Hematopoietic multipotent progenitor cell (in vitro differentiated cells): ENCODE measurements at regions not wholly inside any gene's neighbourhood (a gene's known extent, or its start where the extent isn't known, plus 50 kb on each side); places are given as distances from the start of the nearest gene placed in this dataset.

Source experiments
- DNase-seq, 3 donors: peaks; one replicate each; pipeline ENCODE4 v3.0.0-alpha.2; 2011 to 2015; ENCODE audit warnings: low read depth in 2 of 3, low spot score in 2 of 3

- DNase-seq, result no peak
Observed at GRCh38 chr12:94722664-94723063, 72.3 kb upstream of the TMCC3 start.

- DNase-seq, result no peak
Observed at GRCh38 chr12:94721173-94721572, 70.8 kb upstream of the TMCC3 start.

DNA sequence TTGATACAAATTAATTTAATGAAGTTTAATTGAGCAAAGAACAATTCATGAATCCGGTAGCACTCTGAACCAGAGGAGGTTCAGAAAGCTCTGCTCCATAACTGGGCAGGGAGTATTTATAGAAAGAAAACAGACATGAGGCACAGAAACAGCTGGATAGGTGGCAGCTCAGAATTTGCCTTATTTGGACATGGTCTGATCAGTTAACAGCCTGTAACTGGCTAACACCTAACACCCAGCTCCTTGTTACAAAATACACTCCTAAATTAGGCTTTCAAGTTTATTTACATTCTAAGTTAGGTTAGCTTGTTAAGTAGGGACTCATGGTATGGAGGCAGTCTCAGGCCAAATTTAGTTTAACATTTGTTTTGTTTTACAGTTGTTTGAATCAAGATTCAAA is 67.8 kb upstream of the TMCC3 start:
- no peak for DNase-seq

GRCh38 chr12:94717656-94718055 is 67.3 kb upstream of the TMCC3 start:
- no peak for DNase-seq

DNA sequence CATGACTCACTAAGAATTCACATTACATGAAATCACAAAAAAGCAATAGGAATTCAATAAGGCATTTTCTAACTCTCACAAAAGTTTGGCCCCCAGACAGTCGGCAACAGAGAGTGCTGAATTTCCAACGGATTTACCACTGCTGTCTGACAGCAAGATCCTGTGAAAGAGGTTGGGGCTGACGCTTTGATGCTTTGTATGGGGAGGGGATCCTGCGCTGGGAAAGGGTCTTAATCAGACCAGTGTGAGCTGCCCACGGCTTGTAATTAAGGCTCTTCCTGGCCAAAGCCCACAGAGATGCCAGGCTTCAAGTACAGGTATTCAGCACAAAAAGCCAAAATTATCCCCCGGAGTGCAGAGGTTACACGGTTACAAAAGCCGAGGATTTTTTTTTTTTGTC is 66.8 kb upstream of the TMCC3 start:
- DNase-seq, result no peak

- DNase-seq, result no peak
Observed at GRCh38 chr12:94716339-94716738, 66.0 kb upstream of the TMCC3 start.

DNA sequence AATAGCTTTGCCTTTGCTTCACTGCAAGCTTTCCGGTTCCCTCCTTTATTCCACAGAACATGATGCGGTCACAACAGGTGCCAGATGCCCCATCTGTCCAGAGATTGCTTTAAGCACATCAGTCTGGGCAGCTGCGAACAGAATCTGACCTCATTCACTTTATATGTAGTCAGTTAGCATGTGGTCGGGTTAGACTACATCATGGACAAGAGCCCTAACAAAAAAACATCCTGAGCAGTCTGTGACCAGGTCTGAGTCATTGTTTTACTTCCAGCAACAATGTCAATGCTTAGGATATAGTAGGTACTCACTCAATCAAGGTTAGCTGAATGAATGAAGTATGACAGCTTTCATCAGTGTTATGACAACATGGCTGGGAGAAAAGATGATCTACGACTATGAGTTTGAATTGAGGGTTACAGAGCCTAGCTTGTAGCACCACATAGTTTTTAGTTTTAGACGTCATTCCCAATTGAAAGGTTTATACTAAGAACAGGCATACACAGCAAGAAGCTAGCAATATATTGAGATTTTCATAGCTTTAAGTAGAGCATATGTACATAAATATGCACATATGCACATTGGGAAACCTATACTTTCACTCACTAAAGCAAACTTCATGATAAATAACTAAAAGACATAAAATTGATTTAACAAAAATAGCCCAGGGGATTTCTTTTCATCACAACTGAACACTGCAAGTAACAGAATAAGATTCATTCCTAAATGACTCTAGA is 64.2 kb upstream of the TMCC3 start:
- DNase-seq, result no peak

GRCh38 chr12:94712815-94713515 is 62.6 kb upstream of the TMCC3 start:
- no peak for DNase-seq

DNA sequence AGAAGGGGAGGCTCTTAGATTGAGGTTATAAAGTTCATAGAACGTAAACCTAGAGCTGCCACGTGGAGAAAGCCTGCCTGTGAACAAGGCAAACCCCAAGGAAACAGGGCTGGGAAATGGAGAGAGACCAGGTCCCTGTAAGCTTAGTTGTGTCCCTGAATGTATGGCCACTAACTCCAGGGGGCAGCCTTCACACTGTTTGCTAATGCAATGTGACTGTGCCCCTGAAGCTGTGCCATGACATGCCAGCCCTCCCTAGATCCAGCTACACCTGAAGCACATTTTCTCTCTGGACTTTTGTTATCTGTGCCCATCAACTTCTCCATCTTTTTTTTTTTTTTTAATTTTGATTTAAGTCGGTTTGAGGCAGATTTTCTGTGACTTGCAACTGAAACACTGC is 60.6 kb upstream of the TMCC3 start:
- DNase-seq, result peak in 2 of 3 donors; percentile 23 to 62

- DNase-seq, result no peak
Observed at GRCh38 chr12:94707892-94708291, 57.5 kb upstream of the TMCC3 start.

- no peak for DNase-seq
Observed at GRCh38 chr12:94707036-94707435, 56.7 kb upstream of the TMCC3 start.

- DNase-seq, result no peak
Observed at GRCh38 chr12:94706250-94706661, 55.9 kb upstream of the TMCC3 start.

DNA sequence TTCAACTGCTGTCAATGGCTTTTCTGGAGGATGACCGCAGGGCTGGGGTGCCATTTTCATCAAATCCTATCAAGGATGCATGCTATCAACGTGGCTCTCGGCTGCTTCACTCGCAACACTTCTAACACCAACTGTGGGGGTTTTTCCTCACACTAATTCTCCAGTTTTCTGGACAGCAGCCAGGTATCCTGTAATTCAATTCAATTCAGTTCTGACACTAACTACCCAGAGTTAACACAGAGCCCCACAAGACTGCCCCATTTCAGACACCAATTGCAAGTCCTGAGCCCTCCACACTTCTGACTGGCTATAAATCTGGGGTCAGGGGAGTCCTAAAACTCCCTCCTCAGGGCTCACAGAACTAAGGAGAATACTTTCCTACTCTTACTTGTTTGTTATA is 55.3 kb upstream of the TMCC3 start:
- DNase-seq, result no peak

GRCh38 chr12:94704452-94705306 is 54.3 kb upstream of the TMCC3 start:
- no peak for DNase-seq

DNA sequence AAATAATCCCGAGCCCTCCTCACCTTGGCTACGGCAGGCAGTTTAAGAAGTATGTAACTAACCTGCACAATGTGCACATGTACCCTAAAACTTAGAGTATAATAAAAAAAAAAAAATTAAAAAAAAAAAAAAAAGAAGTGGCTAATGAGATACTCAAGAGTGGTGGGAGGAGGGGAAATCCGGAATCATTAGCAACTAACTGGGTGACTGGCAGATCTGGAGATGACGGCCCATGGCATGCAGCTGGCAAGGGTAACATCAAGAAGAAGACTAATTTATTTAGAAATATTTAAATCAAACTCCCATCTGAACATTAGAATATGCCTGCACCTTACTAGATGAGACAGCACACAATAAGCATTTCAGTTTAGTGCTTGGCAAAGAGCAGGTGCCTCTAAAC is 52.3 kb upstream of the TMCC3 start:
- no peak for DNase-seq

DNA sequence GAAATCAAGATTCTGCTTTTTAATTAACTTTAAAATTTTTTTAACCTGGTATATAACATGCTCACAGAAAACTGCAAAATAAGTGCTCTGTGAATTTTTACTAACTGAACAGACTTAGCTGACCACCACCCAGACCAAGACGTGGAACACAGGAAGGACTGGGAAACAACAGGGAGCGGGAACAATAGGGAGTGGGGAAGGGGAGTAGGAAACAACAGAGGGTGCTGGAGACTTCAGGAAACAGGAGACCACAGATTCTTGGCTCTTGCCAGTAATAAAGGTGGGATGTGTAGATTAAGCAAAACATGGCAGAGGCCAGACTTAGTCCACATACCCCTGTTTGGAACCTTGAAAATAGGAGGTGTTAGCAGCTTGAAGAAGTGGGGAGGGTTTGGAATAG is 51.4 kb upstream of the TMCC3 start:
- DNase-seq, result no peak

DNA sequence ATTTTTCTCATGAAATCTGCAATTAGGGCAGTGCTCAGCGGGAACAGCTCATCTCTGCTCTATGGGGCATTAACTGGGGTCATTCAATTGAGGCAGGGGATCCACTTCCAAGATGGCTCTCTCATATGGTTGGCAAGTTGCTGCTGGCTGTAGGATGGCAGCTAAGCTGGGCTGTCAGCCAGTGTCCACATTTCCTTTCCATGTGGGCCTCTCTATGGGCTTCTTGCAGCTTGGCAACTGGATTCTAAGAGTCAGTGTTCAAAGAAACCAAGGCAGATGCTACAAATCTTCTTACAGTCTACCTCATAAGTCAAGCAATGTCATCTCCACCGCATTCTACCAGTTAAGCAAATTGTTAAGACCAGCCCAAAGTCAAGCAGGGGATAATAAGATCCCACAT is 50.3 kb upstream of the TMCC3 start:
- DNase-seq, result no peak
